Suprapubic skin (tissue), 4 donors: ENCODE measurements at regions not wholly inside any gene's neighbourhood (a gene's known extent, or its start where the extent isn't known, plus 50 kb on each side); places are given as distances from the start of the nearest gene placed in this dataset.

Experiments
- DNase-seq, 2 donors: peaks; one replicate each; pipeline ENCODE4 v3.0.0-alpha.2; 2019; ENCODE audit warnings: low spot score in 2 of 2
- H3K27ac ChIP-seq: fragments of 200-600 bp; sonication (generic); one replicate; pipeline ENCODE4 v1.5.1; 2019
- H3K27me3 ChIP-seq: fragments of 200-600 bp; sonication (generic); one replicate; pipeline ENCODE4 v1.5.1; 2019
- H3K36me3 ChIP-seq: fragments of 200-600 bp; sonication (generic); one replicate; pipeline ENCODE4 v1.5.1; 2019
- H3K4me1 ChIP-seq: fragments of 200-600 bp; sonication (generic); one replicate; pipeline ENCODE4 v1.5.1; 2019
- H3K4me3 ChIP-seq: fragments of 200-600 bp; sonication (generic); one replicate; pipeline ENCODE4 v1.5.1; 2019; ENCODE audit warnings: mild to moderate bottlenecking
- H3K9me3 ChIP-seq: fragments of 200-600 bp; sonication (generic); one replicate; pipeline ENCODE4 v1.5.1; 2019
- CTCF ChIP-seq, 2 donors: fragments of 200-600 bp in 1 of 2; fragments of 450-650 bp in 1 of 2; sonication (generic) in 1 of 2; IDR thresholded peaks; one replicate each; pipeline ENCODE4 v1.5.1; 2016 to 2019; ENCODE audit warnings: antibody characterized with exemption in 2 of 2, mild to moderate bottlenecking in 1 of 2, moderate library complexity in 1 of 2
- EP300 ChIP-seq: sonication (generic); formaldehyde crosslinking; IDR thresholded peaks from one replicate; pipeline ENCODE4 v1.6.1; 2017; ENCODE audit warnings: antibody characterized with exemption
- POLR2A ChIP-seq, 2 donors: fragments of 450-650 bp; IDR thresholded peaks; one replicate each; pipeline ENCODE4 v1.6.1; 2017; ENCODE audit warnings: antibody characterized with exemption in 2 of 2, mild to moderate bottlenecking in 2 of 2, moderate library complexity in 2 of 2
- POLR2AphosphoS5 ChIP-seq, 3 donors: sonication (generic); formaldehyde crosslinking; IDR thresholded peaks; one replicate each; pipeline ENCODE4 v1.6.1; 2017; ENCODE audit warnings: antibody characterized with exemption in 3 of 3
- WGBS: methylation state at CpG from one replicate; pipeline ENCODE4 v1.1.5; 2018; 5-methylcytosine and 5-hydroxymethylcytosine counted together

- Histone ChIP-seq H3K4me3 (no peak overlapping the region), H3K27ac (no peak overlapping the region), H3K9me3 (no peaks in the 10 kb centered on the region), H3K27me3 (no peaks in the 10 kb centered on the region), H3K36me3 (no peaks in the 10 kb centered on the region), H3K4me1 (no peaks in the 10 kb centered on the region)
- no peak for TF ChIP-seq POLR2A (IDR thresholded peaks at IDR 0.05)
- TF ChIP-seq EP300 = no peak
- TF ChIP-seq CTCF (IDR thresholded peaks at IDR 0.05) = no peak
- no peak for DNase-seq
- 50% methylated on average over 1 of the region's 2 CpGs for WGBS
These were observed 50.3 kb upstream of the ANTXRL start for GRCh38 chr10:46236546-46236887.

GRCh38 chr10:46236941-46237681, 49.7 kb upstream of the ANTXRL start:
- DNase-seq = peak; percentile 30 to 59
- 90% methylated on average over 3 of the region's 5 CpGs for WGBS
- Histone ChIP-seq H3K4me3 (no peak overlapping the region), H3K27me3 (no peaks in the 10 kb centered on the region), H3K27ac (no peak overlapping the region), H3K4me1 (no peaks in the 10 kb centered on the region), H3K36me3 (no peaks in the 10 kb centered on the region), H3K9me3 (peaks cover under 1% of the 10 kb centered on the region)
- TF ChIP-seq POLR2A (IDR thresholded peaks at IDR 0.05) (no peak), CTCF (IDR thresholded peaks at IDR 0.05) (no peak), EP300 (no peak), POLR2AphosphoS5 (IDR thresholded peaks at IDR 0.05) (no peak)
